Astrocyte of the spinal cord (primary cell): ENCODE measurements at regions not wholly inside any gene's neighbourhood (a gene's known extent, or its start where the extent isn't known, plus 50 kb on each side); places are given as distances from the start of the nearest gene placed in this dataset.
"Not testable (repeated sequence)": the region's sequence is repeated elsewhere in the genome, so short reads cannot be mapped to it uniquely, and the experiment has no call there.

Experiments
- DNase-seq: peaks from one replicate; pipeline ENCODE4 v3.0.0; 2011; ENCODE audit warnings: low read depth, low spot score
- H3K4me3 ChIP-seq: 2 replicates; pipeline ENCODE4 v1.5.1; 2011; ENCODE audit warnings: low read depth, mild to moderate bottlenecking, low read length, moderate library complexity
- in situ Hi-C: cut with HindIII; loops from 2 replicates; pipeline ENCODE4 v1.10.0; 2017; ENCODE audit warnings: low sequenced_read_pairs
- TF ChIP-seq, protein P1 (sequence below): IDR thresholded peaks from 2 replicates; pipeline ENCODE4 v1.5.1; 2012; ENCODE audit warnings: low read depth, mild to moderate bottlenecking, low read length, inconsistent platforms

DNA sequence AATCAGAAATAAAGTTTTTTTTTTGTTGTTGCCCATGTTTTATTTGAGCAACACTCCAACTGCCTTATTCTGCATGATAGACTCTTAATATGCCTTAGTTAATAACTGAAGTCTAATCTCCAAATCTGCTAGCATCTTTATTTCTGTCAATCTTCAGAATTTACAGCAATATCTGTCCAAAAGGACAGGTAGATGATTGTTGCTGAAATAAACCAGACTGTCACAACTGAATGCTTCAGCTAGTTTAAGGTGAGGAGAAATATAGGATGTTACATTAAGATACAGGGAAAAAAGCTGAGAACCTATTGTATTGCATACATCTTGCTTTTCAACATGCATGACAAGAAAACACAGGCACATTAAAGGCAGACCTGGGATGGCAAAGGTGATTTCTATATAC is 204.3 kb downstream of the SLITRK1 start:
- DNase-seq, result no peak
- no peak overlapping the region for H3K4me3 ChIP-seq
- in situ Hi-C loops, result no loop called here
- TF ChIP-seq, protein P1, sequence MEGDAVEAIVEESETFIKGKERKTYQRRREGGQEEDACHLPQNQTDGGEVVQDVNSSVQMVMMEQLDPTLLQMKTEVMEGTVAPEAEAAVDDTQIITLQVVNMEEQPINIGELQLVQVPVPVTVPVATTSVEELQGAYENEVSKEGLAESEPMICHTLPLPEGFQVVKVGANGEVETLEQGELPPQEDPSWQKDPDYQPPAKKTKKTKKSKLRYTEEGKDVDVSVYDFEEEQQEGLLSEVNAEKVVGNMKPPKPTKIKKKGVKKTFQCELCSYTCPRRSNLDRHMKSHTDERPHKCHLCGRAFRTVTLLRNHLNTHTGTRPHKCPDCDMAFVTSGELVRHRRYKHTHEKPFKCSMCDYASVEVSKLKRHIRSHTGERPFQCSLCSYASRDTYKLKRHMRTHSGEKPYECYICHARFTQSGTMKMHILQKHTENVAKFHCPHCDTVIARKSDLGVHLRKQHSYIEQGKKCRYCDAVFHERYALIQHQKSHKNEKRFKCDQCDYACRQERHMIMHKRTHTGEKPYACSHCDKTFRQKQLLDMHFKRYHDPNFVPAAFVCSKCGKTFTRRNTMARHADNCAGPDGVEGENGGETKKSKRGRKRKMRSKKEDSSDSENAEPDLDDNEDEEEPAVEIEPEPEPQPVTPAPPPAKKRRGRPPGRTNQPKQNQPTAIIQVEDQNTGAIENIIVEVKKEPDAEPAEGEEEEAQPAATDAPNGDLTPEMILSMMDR, result no peak

DNA sequence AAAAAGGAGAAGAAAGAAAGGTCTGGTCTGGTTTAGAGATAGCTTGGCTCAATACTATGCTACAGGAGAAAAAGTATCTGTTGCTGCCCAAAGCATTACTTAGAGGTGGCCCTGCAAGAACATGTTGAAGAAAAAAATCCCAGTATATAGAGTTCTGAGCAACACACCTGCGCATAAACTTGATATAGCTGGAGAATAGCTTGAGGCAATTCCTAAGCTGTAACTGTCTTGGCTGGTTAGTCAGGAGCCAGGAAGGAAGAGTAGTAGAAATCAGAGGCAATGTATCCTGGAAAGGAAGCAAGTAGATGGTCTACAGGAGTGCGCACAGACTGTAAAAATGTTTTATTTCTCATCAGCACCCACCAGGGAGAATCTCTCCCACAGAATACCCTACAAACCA is 209.7 kb downstream of the SLITRK1 start:
- DNase-seq, result no peak
- TF ChIP-seq, protein P1, result no peak
- no peak overlapping the region for H3K4me3 ChIP-seq
- in situ Hi-C loops, result no loop called here

DNA sequence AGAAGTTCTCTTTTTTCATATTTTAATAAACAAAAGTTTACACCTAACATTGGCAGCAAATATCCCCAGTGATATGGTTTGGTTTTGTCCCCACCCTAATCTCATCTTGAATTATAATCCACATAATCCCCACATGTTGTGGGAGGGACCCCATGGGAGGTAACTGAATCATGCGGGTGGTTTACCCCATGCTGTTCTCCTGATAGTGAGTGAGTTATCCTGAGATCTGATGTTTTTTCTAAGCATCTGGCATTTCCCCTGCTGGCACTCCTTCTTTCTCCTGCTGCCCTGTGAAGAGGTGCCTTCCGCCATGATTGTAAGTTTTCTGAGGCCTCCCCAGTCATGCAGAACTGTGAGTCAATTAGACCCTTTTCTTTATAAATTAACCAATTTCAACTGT is 214.7 kb downstream of the SLITRK1 start:
- TF ChIP-seq, protein P1, result no peak
- no peak for DNase-seq
- no peak overlapping the region for H3K4me3 ChIP-seq
- in situ Hi-C loops, result no loop called here

DNA sequence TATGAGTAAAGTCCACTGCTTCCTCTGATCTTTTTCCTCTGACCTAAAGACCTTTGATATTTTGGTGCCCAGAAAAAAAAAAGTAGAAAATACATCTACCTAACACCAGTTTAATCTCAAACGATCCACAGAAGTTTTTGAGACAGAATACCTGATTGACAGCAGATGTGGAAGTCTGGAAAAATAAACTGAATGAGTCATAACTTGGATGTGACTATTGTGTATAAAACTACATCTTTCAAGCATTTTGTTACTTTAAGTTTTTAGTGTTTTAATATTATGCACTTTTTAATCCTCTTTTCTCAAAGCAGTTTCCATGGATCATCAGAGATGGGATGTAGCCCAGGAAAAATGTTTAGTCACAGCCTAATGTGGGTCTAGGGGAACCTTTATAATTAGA is 216.1 kb downstream of the SLITRK1 start:
- in situ Hi-C loops, result no loop called here
- peak; percentile 43 for DNase-seq
- TF ChIP-seq, protein P1, result no peak
- H3K4me3 ChIP-seq, result no peak overlapping the region

DNA sequence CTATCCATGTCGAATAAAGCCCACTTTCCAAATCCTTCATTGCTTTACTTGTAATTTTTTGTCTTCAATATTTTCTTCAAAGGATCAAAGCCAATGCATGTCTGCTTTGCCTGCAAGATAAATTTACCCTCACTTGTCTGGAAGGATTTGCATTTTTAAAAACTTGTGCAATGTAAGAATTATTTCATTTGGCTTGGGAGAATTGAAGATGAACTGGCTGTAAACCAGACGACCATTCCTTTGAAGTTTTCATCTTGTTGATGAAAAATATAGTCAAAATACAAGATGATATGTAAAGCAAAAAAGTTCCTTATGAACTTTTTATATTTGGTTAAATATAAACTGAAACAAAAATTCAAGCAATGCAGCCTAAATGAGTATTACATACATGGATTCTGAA is 225.0 kb downstream of the SLITRK1 start:
- TF ChIP-seq, protein P1, result no peak
- no peak for DNase-seq
- in situ Hi-C loops, result no loop called here
- no peak overlapping the region for H3K4me3 ChIP-seq

DNA sequence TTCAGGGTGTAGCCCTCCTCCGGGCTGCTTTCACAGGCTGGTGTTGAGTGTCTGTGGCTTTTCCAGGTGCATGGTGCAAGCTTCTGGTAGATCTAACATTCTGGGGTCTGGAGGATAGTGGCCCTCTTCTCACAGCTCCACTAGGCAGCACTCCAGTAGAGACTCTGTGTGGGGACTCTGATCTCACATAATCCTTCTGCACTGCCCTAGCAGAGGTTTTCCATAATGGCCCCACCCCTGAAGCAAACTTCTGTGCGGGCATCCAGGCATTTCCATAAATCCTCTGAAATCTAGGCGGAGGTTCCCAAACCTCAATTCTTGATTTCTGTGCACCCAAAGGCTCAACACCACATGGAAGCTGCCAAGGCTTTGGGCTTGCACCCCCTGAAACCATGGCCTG is 239.7 kb downstream of the SLITRK1 start:
- H3K4me3 ChIP-seq, in situ Hi-C loops, DNase-seq: not testable (repeated sequence)

DNA sequence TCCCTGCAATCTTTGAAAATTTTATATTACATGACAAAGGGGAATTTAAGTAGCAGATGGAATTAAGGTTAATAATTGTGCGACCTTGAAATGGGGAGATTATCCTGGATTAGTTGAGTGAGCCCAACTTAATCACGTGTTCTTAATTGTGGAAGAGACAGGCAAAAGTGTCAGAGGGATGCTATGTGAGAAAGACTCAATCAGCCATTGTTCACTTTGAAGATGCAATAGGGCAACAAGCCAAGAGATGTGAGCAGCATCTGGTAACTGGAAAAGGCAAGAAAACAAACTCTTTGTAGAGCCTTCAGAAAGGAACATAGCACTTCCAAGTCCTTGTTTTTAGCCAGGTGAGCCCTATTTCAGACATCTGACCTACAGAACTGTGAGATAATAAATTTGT is 247.7 kb downstream of the SLITRK1 start:
- H3K4me3 ChIP-seq, result no peak overlapping the region
- in situ Hi-C loops, result no loop called here
- TF ChIP-seq, protein P1, result no peak
- no peak for DNase-seq
